GM12872 (cell line): ENCODE measurements at regions not wholly inside any gene's neighbourhood (a gene's known extent, or its start where the extent isn't known, plus 50 kb on each side); places are given as distances from the start of the nearest gene placed in this dataset.

Experiments used
- TF ChIP-seq, protein P1 (sequence below): IDR thresholded peaks from 3 replicates; pipeline ENCODE4 v1.5.1; 2011; ENCODE audit warnings: low read depth, mild to moderate bottlenecking, low read length, moderate library complexity; ENCODE audit not compliant: insufficient read depth

DNA sequence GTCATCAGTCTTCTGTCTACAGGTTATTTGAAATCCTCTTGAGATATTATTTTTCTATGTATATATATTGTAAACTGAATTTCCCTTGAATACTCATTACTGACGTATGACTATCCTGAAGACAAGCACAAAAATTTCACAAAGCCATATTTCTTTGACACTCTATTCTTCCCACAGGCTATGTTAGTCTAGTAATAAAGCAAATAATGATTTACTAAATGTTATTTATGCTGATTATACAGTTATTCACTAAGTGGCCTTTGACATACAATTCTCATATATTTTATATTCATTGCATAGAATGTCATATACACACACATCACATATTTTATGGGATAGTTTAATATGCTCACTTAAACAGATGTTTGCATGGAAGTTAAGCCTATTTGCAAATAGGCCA, 793.0 kb upstream of the GRAMD2B start:
- TF ChIP-seq, protein P1, sequence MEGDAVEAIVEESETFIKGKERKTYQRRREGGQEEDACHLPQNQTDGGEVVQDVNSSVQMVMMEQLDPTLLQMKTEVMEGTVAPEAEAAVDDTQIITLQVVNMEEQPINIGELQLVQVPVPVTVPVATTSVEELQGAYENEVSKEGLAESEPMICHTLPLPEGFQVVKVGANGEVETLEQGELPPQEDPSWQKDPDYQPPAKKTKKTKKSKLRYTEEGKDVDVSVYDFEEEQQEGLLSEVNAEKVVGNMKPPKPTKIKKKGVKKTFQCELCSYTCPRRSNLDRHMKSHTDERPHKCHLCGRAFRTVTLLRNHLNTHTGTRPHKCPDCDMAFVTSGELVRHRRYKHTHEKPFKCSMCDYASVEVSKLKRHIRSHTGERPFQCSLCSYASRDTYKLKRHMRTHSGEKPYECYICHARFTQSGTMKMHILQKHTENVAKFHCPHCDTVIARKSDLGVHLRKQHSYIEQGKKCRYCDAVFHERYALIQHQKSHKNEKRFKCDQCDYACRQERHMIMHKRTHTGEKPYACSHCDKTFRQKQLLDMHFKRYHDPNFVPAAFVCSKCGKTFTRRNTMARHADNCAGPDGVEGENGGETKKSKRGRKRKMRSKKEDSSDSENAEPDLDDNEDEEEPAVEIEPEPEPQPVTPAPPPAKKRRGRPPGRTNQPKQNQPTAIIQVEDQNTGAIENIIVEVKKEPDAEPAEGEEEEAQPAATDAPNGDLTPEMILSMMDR: no peak

DNA sequence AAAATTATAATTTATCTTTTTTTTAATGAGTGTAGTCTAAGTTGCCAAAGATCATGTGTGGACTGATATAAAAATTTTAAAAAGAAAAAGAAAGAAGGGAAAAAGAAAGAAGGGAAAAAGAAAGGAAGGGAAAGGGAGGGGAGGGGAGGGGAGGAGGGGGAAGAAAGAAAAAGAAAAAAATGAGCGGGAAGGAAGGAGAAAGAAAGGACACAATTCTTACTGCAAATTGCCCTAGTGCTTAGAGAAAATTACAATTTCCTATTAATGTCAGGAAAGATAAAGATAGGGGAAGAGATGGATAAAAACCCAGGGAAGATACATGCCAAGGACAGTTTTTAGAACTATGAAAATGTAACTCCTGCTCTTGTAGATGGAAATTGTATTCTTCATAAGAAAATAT, 789.7 kb upstream of the GRAMD2B start:
- TF ChIP-seq, protein P1: no peak

DNA sequence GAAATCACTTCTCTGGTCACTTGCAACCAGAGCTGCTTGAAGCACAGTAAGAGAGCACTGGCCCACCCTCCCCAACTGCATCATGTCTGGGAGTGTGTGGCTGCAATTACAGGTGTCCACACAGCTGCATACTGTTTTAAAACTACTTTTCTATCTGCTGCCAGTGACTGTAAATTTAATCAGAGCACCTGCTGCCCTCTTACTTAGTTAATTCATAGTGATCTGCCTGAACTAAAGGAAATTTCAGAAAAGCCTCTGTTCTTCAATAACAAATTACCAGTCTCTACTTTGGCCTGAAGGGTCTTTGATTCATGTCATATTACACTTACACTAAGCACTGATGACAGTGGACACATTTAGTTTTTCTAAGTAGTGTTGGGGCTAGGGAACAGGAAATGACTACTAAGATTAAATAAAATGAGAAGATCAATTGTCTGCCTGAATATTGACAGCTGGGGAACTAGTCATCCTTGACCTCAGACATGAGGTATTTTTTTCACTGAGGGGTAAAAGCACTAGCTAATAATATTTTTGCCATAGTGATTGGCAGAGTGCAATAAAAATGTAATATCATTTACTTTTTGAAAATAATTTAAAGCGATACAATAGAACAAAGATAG, 788.9 kb upstream of the GRAMD2B start:
- TF ChIP-seq, protein P1: no peak

DNA sequence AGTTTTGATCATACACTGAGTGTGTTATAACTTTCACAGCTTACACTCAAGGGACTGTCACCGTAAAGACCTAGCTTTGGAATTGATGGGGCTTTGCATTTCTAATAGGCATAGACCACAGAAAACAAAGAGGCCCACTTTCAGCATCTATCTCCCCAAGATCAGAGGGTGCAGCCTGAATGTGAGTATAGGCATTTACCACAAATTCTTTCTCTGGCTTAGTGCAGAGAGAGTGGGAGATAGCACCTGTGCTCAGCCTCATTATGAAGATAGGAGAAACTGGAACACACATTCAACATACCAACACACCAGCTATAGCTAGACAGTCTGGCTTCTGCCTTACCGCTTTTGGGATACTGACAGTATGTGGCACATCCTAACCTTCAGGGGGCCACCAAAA, 783.4 kb upstream of the GRAMD2B start:
- TF ChIP-seq, protein P1: no peak

DNA sequence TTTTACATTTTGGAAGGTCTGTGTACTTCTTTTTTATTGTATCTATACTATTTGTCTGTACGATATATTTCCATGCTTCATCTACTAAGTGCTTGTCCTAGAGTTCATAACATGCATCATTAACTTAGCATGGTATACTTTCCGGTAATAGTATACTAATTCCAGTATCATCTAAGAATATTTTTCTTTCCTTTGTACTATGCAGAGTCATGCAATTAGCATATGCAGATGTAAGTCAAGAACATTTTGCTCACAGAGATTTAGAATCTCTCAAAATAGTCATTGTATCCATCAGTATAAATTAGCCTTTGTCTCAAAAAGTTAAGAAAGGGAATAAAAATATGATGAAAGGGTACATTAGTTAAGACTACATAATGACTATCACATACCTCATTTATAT, 770.4 kb upstream of the GRAMD2B start:
- TF ChIP-seq, protein P1: no peak

DNA sequence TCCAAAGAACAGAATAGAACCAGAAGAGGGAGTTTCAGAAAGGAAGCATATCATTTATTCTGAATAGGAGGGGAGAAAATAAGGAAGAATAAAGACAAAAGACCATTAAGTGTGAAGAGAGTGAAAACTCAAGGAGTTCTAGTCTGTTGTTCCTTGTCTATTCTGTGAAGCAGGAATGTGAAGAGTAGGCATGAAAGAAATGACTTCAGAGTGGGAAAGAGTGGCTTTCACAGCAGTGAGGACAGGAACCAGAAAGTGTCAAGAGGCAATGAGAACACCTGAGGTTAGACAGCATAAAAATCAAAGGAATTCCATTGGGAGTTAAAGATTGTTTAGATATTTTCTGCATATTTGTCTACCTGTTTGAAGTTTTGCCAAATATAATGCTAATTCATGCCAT, 768.8 kb upstream of the GRAMD2B start:
- TF ChIP-seq, protein P1: no peak

DNA sequence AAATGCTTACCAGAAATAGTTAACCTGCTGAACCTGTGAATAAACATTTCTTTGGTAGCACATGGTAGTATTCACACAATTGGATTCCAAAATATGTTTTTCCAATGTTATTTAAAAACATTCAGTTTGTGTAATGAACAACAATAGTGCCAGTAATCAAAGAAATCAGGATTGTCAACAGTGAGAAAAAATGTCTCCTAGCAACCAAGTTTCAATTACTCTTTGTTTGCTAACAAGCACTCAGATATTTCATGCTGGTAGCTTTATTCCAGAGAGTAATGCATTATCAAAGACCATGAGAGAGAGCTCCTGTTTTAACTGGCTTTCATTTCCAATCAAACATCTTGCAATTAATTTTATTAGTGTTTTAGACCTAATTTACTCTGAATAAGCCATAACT, 768.1 kb upstream of the GRAMD2B start:
- TF ChIP-seq, protein P1: no peak
